Stimulated activated CD4-positive, alpha-beta T cell treated with anti-CD3 and anti-CD28 coated beads, Interleukin-2, amount 100 ng/mL, for 24 hours (primary cell): ENCODE measurements at regions not wholly inside any gene's neighbourhood (a gene's known extent, or its start where the extent isn't known, plus 50 kb on each side); places are given as distances from the start of the nearest gene placed in this dataset.

Source experiments
- DNase-seq, 2 donors: peaks; one replicate each; pipeline ENCODE4 v3.0.0-alpha.2; 2020

DNA sequence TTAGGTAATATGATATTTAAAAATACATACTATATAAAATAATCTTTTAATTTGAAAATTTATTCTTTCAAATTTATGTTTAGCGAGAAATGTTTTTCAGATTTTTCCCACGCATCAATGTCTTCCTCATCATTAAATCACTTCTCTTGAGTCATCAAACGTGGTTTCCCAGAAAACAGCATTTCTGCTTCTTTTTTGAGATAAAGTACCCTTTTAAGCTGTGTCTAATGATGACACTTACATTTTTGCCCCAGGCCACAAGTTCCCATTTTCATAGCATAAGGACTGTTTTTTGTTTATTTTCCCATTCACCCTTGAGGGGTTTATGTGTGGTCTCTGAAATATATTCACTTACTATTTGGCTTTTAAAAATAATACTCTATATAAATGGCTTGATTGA is 139.0 kb upstream of the HS3ST3A1 start:
- no peak for DNase-seq

DNA sequence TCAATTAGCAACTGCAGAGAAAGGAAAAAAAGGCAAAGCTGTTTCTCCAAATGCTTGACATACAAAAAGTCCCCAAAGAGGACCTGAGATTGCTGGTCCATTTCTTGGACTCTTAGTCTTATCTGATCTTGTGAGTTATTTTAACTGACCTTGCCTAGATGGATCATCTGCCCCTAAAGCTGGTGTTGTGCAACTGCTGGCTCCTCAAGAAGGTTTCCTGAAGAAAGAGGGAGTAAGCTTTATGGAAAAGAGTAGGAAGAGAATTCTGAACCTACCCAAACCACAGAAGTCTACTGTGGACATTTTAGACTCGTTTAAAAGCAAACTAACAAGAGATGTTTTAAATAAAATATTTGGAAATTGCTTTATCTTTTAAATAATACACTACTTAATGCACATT is 140.0 kb upstream of the HS3ST3A1 start:
- DNase-seq = no peak

DNA sequence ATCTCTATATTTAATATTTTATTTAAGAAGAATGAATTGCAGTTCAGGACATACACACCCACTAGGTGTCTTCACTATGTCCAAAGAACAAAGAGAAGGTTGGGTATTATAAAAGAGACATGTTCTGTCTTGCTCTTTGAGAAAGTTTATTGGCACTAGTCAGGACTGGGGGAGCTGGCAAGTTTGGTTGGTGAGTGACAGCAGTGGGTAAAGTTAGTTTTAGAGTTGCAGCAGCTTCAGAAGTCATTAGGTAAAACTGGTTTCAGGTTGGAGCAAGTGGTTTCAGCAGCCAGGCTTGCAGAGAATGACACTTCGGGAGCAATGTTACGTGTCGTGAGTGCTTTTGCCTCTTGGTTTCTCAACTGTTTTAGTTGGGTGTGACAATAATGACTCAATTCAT is 142.2 kb upstream of the HS3ST3A1 start:
- DNase-seq = no peak

DNA sequence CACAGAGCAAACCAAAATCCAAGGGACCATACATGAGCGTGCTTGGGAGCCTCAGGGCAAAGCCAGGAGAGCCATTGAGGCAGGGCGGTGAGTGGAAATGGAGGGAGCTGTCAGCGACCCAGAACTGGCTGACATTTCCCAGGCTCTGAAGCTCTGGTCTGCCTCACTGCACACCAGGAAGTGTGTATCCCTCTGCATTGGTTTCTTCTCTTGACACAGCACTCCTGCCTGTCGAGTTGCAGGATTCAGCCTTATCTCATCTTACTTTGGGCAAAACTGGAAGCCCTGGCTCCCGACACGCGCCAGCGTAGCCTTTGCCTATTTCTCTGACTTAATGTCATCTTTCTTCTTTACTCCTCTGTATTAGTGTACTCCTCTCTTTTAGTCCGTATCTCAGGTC is 144.7 kb upstream of the HS3ST3A1 start:
- DNase-seq = no peak

DNA sequence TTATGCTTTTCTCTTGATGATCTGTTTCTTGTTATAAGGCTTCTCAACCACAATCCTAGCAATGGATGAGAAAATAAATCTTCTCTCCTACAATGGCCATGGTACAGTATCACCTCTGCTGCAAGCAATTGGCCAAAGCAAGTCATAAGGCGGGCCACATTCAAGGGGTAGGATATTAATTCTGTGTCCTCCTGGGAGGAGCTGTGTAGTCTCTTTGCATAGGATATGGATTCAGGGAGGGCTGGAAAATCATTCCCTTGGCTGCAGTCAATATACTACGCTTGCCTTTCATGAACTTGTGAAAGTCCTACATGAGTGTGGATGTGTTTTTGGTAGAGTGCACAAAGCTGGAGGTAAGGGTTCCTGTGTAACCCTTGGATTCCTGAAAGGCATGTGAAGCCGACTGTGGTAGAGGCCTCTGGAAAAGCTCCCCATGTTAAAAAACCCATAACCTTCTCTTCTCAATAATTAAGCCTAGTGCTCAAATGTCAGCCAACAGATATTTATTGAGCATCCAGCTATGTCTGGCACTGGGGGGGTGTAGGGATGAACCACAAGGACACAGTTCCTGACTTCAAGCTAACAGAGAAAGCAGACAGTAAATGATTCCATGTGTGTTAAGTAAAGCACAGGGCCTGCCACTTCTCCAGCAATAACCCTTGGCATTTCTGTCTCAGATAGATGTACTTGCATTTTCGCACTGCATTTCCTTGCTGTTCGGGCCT is 147.6 kb upstream of the HS3ST3A1 start:
- DNase-seq = no peak

DNA sequence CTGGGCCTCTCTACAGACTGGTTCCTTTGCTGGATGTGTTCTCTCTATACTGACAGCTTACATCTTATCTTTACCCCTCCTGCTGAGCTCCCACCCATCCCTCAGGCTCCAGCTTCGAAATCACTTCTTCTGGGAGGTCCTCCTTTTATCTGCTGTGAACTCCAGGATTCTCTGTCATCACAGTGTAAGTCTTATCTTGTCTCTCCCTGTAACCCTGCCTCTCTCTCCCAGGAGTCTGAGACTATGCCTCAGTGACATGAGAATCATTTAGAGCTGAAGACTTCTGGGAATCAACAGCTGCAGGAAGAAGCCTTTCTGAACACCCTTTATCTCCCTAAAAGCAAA is 148.1 kb upstream of the HS3ST3A1 start:
- DNase-seq = no peak

DNA sequence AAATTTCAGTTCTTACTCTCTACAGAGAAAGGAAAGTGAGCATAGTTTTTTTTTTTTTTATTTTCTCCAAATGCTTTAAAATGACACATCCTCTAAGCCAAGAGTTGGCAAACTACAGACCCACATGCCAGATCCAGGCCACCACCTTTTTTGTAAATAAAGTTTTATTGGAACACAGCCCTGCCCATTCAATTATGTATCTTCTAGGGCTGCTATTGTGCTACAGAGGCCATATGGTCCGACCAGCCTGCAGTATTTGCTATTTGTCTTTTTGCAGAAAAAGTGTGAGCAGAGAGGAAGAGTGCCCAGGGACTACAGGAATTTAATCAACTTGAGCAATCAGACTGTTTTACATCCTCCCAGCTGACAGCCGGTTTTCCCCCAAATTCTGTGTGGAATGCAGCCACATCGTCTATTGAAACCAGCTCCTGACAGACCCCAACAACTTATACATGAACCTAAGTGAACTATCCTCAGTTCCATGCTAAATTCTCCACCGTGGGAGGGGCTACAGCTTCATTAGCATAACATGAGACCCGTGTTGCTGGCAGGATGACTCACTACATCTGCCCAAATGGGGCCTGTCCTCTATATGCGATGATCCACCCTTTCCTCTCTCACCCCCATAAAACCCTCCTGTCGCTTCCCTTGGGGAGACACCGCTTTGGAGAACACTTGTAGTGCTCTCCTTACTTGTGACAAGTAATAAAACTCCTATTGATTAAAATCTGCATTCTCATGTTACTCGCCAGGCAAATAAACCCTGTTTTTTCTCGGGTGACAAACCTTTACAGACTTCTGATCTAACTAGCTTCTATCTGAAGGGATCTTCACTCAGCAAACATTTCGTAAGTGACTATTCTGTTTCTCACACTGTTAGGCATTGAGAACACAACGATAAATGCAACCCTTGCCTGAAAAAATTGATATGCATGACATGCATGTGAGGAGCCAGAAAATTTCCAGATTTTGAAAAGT is 149.4 kb upstream of the HS3ST3A1 start:
- no peak for DNase-seq

DNA sequence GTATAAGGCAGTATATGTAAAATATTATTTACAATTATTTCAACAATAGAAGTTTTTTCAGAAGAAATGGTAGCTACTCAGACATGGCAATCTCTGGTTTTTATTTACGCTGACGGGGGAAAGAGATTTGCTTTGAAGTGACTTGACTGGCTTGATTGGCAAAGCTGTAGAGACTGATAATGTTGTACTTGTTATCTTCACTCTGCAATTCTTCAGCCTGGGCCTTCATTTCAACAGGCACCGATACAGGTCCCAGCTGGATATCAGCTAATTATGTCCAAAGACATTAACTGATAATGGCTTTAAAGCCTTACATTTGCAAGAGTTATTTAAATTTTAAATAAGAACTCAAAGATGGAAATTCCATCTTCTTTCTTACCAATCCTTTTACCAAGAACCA is 151.4 kb upstream of the HS3ST3A1 start:
- no peak for DNase-seq

DNA sequence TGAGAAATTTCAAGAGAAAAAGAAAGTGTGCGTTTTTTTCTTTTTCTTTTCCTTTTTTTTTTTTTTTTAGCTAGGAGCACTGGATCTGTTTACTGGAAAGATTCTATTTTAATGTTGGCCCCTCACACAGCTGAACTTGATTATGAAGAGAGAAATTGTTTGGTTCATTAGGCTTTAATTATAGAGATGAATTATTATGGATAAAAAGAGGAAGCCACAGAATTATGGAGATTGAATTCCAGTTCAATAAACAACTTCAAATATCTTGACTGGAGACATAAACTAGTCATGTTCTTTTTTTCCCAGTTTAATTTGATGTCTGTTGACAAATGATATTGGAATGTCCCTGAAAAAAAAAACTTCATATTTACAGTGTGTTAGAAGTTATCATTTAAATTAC is 152.0 kb upstream of the HS3ST3A1 start:
- DNase-seq = no peak

DNA sequence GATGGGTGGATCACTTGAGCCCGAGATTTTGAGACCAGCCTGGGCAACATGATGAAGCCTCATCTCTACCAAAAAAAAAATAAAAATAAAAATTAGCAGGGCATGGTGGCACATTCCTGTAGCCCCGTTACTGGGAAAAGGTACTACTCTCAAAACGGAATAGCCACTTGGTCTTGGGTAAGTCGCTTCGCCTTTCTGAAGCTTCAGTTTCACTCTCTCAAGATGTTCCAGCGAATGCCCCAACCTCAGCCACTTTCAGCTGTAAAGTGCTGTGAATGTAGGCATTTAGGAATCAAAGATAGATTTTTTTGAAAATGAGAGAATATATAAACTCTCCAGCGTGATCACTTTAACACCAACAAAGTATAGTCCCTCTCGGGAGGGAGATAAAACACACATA is 154.1 kb upstream of the HS3ST3A1 start:
- no peak for DNase-seq

DNA sequence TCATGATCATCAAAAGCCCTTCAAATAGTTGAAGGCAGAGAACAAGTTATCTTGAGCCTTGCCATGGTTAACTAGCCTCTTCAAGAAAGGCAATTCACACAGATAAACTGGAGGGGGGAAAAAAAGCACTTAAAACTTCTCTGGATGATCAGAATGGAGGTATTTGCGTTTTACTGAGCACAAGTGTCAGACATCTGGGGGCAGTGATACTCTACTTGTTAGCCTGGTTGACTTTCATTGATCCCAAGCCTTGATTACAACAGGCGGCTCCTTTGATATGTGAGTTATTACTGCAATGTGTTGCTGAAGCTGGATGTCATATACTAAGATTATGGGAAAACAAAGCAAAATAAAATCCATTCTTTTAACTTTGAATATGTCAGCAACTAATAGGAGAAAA is 155.0 kb upstream of the HS3ST3A1 start:
- no peak for DNase-seq

DNA sequence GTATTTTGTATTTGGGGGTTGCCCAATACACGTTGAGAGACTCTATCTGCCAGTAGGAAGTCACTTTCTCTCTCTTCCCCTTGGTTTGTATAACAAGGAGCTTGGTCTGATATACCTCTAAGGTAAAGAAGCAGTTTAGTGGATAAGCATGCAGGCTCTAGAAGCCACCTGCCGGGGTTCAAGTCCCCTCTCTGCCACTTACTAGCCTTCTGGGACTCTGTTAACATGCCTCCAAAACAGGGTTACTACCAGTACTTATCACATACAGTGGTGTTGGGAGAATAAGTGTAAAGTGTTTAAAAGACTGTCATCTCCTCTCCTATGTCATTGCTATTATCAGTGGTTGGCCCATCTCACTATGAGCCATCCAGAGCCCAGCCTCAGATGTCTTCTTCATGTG is 156.1 kb upstream of the HS3ST3A1 start:
- no peak for DNase-seq

DNA sequence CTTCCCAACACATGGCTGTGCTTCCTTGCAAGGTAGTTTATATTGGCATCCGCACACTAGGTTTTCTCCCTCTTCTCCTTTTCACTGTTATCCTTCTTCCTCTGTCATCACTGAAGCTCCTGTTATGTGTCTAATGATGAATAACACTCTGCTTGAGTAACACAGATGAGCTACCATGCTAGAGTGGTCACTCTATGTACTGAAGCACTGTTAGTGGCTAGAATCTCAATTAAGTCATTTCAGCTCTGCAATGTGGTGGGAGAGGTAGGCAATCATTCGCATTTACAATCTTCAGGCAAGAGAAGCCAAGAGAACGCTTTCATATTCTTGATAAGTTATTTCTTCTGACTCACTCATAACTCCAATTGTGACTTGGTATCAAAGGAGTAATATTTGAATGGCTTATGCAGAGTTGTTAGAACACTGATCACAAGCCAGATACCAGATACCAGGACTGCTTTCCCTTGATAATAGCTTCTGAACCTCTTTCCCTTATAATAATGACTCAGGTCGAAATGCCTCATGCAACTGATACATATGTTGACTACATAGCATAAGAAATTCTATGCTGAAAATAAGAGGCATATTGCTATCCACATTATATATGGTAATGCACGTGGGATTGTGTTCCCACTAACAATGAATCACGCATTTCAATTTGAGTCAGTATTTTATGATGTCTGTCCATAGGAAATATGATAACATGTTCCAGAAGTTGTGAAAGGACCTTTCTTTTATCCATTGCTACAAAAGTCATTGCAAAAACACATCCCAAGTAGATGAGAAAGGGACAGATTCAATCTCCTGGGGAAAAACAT is 158.0 kb upstream of the HS3ST3A1 start:
- no peak for DNase-seq

DNA sequence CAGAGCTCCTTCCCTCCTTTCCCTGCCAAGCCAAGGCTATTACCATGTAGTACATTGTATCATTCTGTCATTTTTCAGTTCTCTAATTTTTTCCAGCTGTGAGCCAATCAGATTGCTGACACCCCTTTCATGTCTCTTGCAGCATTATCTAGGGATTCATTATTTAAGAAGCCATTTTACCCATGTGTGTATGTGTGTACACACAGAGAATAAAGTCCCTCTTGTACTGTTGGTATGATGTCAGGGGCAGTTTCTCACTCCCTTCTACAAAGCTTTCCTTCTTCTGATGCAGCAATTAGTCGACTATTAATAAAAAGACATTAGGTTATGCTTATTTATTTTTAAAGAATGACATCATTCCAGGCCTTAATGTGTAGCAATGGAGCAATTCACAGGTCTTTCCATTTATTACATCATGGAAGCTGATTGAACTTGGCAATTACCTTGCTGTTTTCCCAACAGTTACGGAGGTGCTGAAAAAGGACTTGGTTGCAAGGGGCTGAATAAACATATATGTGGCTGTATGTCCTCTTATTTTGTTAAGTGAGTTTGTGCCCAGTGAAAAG is 159.4 kb upstream of the HS3ST3A1 start:
- DNase-seq = no peak

DNA sequence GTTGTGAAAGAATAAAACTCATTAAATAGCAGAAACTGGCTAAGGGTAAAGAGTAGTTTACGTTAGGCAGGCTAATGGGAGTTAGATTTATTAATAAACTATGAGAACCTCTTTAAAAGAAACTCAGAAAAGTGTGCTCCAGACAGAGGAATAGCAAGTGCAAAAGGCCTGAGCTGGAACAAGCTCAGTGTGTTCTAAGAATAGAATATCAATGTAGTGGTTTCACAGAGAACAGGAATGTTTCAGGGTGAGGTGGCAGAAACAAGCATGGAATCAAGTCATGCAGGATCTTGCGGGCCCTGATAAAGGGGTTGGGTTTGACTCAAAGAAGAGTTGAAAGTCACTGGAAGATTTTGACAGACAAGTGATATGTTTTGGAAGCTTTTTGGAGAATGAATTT is 164.0 kb upstream of the HS3ST3A1 start:
- no peak for DNase-seq

DNA sequence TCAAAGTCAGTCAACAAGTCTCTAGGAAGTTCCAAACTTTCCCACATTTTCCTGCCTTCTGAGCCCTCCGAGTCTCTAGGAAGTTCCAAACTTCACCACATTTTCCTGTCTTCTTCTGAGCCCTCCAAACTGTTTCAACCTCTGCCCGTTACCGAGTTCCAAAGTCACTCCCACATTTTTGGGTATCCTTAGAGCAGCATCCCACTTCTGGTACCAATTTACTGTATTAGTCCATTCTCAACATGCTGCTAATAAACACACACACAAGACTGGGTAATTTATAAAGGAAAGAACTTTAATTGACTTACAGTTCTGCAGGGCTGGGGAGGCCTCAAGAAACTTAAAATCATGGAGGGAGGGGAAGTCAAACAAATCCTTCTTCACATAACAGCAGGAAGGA is 169.0 kb upstream of the HS3ST3A1 start:
- no peak for DNase-seq

DNA sequence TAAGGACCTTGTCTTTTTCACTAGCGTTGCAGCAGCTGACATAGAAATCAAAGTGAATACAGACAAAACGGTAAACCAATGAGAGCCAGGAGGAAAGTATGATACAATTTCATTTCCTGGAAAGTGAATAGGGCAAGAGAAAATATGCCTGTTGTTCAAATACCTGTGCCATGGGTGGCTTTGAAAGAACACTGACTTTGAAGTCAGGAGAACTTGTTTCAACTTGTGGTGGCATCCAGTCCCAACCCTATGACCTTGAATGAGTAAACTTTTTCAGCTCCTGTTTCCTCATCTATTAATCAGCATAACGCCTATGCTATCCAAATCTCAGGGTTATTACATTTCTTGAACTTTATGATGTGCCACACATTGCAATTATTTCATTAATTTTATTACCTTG is 173.7 kb upstream of the HS3ST3A1 start:
- no peak for DNase-seq

DNA sequence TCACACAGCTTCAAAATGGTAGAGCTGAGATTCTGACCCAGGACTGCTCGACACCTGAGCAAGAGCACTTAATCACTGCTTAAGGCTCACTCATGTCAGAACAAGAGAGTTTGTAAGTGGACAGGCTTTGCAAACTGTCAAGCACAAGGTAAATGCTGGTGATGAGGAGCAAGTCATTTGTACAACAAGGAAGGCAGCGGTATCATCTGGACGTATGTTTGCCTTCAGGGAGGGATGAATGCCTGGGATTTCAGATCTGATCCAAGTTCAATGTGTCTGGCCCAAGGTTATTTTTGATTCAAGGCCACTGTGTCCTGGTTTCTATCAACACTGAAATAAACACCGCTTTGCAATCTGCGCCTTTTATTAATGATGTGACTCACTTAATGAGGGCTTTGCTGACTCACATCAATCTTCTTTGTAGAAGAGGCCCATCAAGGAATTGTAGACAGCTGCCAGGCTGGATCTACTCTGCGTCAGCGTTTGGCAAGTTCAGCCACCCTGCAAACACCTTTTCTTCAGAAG is 174.4 kb upstream of the HS3ST3A1 start:
- DNase-seq = no peak

DNA sequence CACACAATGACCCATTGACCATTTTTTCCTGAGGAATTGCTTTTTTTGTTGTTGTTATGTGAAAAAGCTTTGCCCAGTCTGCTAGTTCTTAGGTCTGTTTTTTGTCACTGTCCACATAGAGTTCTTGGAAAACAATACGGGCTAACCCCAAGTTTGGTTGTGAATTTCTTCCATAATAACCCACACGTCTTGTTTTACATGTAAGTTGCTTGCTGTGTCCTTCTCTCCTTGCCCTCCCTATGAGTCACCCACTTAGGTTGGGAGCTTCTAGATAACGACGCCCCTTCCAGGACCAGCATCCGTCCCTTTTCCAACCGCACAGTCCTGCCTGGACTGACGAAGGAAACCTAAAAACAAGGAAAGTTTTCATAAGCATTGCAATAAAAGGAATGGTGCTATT is 175.3 kb upstream of the HS3ST3A1 start:
- no peak for DNase-seq

DNA sequence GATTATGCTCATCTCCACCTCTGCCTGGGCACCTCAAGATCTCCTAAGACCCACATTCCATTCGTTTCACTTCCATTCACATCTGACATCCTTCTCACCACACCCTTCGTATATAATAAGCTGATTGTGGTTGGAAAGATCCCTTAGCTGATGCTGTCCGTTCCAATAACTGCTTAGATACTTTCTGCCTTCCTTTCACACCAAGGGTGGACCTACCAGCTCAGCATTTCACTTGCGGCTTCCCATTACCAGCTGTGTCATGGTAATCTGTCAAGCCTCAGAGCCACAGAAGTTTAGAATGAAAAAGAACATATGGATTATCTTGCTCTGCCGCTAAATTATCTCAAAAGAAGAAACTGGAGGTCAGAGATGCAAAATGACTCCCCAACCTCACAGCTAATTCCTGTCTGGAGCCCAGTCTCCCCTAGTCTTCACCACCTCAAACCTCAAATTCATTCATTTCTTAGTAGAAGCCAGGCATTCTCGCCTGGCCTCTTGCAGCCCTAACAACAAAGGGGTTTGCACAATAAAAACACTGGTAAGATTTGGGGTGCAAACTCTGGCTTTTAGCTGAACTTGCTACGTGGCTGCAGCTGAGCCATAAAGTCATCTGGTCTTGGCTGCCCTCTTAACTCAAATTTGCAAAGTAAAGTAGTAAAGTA is 182.8 kb upstream of the HS3ST3A1 start:
- DNase-seq = no peak

DNA sequence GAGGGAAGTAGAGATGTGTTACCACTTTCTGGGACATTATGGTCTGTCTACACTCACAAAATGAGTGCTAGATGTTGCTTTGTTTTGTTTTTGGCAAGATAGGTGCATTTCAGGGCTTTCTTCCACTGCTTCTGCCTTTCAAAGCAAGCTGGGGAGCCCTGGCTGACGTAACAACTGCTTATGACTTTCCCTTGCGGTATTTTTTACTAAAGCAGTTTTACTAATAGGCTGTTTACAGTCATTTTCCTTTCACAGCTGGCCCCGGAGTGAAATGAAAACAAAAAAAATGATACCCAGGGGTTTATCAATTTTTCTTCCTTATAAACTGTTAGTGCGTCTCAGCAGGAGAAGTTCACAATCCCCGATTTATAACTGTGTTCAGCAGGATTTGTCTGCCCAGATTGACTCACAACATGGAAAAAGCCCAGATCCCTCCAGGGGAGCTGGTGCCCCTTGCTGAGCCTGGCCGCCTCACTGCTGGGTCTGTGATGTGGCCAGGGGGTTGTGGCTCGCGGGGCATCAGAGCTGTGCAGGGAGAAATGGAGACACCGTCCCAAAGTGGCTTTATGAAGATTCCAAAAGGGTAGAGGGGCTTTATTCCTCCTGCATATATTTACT is 184.4 kb upstream of the HS3ST3A1 start:
- DNase-seq = no peak

DNA sequence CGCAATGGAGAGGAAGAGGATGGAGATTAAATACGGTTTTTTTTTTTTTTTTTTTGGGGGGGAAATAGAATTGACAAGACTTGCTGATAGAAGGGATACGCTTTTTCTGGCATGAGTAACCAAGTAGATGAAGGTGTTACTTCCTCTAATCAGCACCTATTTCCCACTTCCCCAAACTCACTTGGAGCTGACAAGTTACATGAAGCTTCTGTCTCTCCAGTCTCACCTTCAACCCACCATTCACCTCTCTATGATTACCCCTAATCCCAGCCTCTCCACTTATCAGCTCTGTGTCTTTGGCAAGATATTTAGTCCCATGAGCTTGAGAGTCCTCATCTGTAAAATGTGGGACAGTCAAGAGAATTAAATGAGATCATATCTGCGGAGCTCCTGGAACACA is 185.9 kb upstream of the HS3ST3A1 start:
- no peak for DNase-seq
